HepG2 (cell line): ENCODE measurements at regions not wholly inside any gene's neighbourhood (a gene's known extent, or its start where the extent isn't known, plus 50 kb on each side); places are given as distances from the start of the nearest gene placed in this dataset.

Source experiments
- AGO2 ChIP-seq: fragments of 200-400 bp; formaldehyde crosslinking; optimal IDR thresholded peaks from 2 replicates; pipeline ENCODE3; 2017; ENCODE audit warnings: mild to moderate bottlenecking, low read depth, low read length, moderate library complexity
- ATF1 ChIP-seq: IDR thresholded peaks from 2 replicates; pipeline ENCODE4 v1.6.1; 2016; ENCODE audit warnings: mild to moderate bottlenecking, control low read depth
- CBX2 ChIP-seq, 2 experiments: fragments of 200-600 bp in 1 of 2; sonication (generic); formaldehyde crosslinking in 1 of 2; IDR thresholded peaks; 2 replicates each; pipeline versions ENCODE4 v1.7.0 to v1.8.1; 2018 to 2022; ENCODE audit warnings: low read depth in 2 of 2, low read length in 1 of 2, mild to moderate bottlenecking in 1 of 2, missing genetic modification reagents in 1 of 2
- CC2D1A ChIP-seq: sonication (generic); formaldehyde crosslinking; IDR thresholded peaks from 2 replicates; pipeline ENCODE4 v1.8.1; 2023; ENCODE audit warnings: mild to moderate bottlenecking, missing genetic modification reagents
- ELF3 ChIP-seq: IDR thresholded peaks from 2 replicates; pipeline ENCODE4 v1.6.1; 2016; ENCODE audit warnings: missing genetic modification reagents, missing compliant biosample characterization
- FOXP1 ChIP-seq, 2 experiments: fragments of 450-650 bp in 1 of 2; IDR thresholded peaks; 2 replicates each; pipeline ENCODE4 v1.6.1; 2017 to 2018; ENCODE audit warnings: antibody characterized with exemption in 1 of 2
- GFI1 ChIP-seq: sonication (generic); formaldehyde crosslinking; IDR thresholded peaks from 2 replicates; pipeline ENCODE4 v1.5.0; 2020; ENCODE audit warnings: missing genetic modification reagents, mild to moderate bottlenecking, borderline replicate concordance
- GTF3A ChIP-seq: sonication (generic); formaldehyde crosslinking; conservative IDR thresholded peaks from 2 replicates; pipeline ENCODE4 v1.4.0; 2020; ENCODE audit warnings: mild to moderate bottlenecking, missing genetic modification reagents
- HMG20B ChIP-seq: conservative IDR thresholded peaks from 2 replicates; pipeline ENCODE4 v1.6.1; 2016; ENCODE audit warnings: missing genetic modification reagents, missing compliant biosample characterization
- JARID2 ChIP-seq: sonication (generic); formaldehyde crosslinking; IDR thresholded peaks from 2 replicates; pipeline ENCODE4 v1.8.1; 2023; ENCODE audit warnings: missing genetic modification reagents, inconsistent platforms; ENCODE audit not compliant: insufficient replicate concordance
- JUN ChIP-seq: sonication (generic); formaldehyde crosslinking; IDR thresholded peaks from 2 replicates; pipeline ENCODE4 v1.4.0; 2020; ENCODE audit warnings: mild to moderate bottlenecking, missing genetic modification reagents
- KLF13 ChIP-seq: sonication (generic); formaldehyde crosslinking; IDR thresholded peaks from 2 replicates; pipeline ENCODE4 v1.4.0; 2020; ENCODE audit warnings: mild to moderate bottlenecking, missing genetic modification reagents
- NCOR1 ChIP-seq: fragments of 200-600 bp; sonication (generic); IDR thresholded peaks from 2 replicates; pipeline ENCODE4 v1.7.0; 2017; ENCODE audit warnings: antibody characterized with exemption, low read length, borderline replicate concordance
- PHF5A ChIP-seq: IDR thresholded peaks from one replicate; pipeline ENCODE4 v1.6.1; 2018; ENCODE audit warnings: low read depth, missing genetic modification reagents; ENCODE audit not compliant: unreplicated experiment
- SALL2 ChIP-seq: sonication (generic); formaldehyde crosslinking; IDR thresholded peaks from 2 replicates; pipeline ENCODE4 v1.8.1; 2023; ENCODE audit warnings: mild to moderate bottlenecking, missing genetic modification reagents, inconsistent platforms
- SRSF9 ChIP-seq: fragments of 200-400 bp; formaldehyde crosslinking; IDR thresholded peaks from 2 replicates; pipeline ENCODE4 v1.6.1; 2018; ENCODE audit warnings: borderline replicate concordance, mild to moderate bottlenecking, low read depth, low read length; ENCODE audit not compliant: insufficient read depth, poor library complexity, severe bottlenecking
- TMF1 ChIP-seq: sonication (generic); formaldehyde crosslinking; IDR thresholded peaks from 2 replicates; pipeline ENCODE4 v1.8.1; 2022; ENCODE audit warnings: low read depth, missing genetic modification reagents
- ZNF136 ChIP-seq: sonication (generic); formaldehyde crosslinking; IDR thresholded peaks from 2 replicates; pipeline ENCODE4 v1.8.1; 2022; ENCODE audit warnings: low read depth, mild to moderate bottlenecking, moderate library complexity, missing genetic modification reagents
- ZNF484 ChIP-seq: sonication (generic); formaldehyde crosslinking; IDR thresholded peaks from 2 replicates; pipeline ENCODE4 v1.5.1; 2020; ENCODE audit warnings: mild to moderate bottlenecking, low read depth, missing genetic modification reagents, borderline replicate concordance
- ZNF572 ChIP-seq: sonication (generic); formaldehyde crosslinking; IDR thresholded peaks from 2 replicates; pipeline ENCODE4 v1.5.1; 2020; ENCODE audit warnings: mild to moderate bottlenecking, missing genetic modification reagents
- ZNF709 ChIP-seq: sonication (generic); formaldehyde crosslinking; IDR thresholded peaks from 2 replicates; pipeline ENCODE4 v1.5.0; 2020; ENCODE audit warnings: mild to moderate bottlenecking, missing genetic modification reagents
- ZNF792 ChIP-seq: IDR thresholded peaks from 2 replicates; pipeline ENCODE4 v1.6.1; 2016
- TF ChIP-seq, protein P1 (sequence below): sonication (generic); formaldehyde crosslinking; IDR thresholded peaks from 2 replicates; pipeline ENCODE4 v1.4.0; 2020; ENCODE audit warnings: missing genetic modification reagents
- TF ChIP-seq, protein P2 (sequence below): sonication (generic); formaldehyde crosslinking; IDR thresholded peaks from 2 replicates; pipeline ENCODE4 v1.5.0; 2020; ENCODE audit warnings: missing genetic modification reagents
- TF ChIP-seq, protein P3 (sequence below): sonication (generic); formaldehyde crosslinking; IDR thresholded peaks from 2 replicates; pipeline ENCODE4 v1.4.0; 2020; ENCODE audit warnings: mild to moderate bottlenecking, low read depth, missing genetic modification reagents
- TF ChIP-seq, protein P4 (sequence below): IDR thresholded peaks from 2 replicates; pipeline ENCODE4 v1.6.1; 2016; ENCODE audit warnings: low read depth, control low read depth

DNA sequence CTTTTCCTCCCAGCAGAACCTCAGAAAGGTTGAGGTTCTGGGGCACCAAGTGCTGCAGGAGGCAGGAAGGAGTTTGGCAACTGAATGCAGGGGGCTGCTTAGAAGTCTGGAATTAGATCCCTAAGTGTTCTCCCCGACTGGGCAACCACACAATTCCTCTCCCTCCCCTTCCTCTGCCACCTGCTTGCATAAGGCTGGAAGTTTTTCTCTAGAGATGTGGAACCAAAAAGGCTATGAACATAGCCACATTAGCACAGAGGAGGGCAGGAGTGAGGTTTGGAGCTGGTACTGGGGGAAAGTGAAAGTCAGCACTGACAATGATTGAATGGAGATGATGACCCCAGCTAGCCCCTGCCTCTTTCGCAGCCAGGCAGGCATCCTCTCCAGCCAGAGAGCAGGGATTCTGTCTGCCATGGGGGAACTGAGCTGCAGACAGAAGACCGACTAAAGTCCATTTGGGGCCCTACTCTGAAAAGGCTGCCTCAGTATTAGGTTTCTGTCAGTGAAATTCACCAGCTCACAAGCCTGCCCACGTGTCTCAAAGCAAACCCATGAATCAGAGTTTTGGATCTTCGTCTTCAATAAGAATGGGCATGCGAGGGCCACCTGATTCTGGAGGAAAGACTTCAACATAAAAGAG, 87.9 kb upstream of the ITGA6 start (continued):
- 0 out of 2 replicates have a peak, but pooled peaks have one; percentile 49 for TF ChIP-seq ELF3 (CRISPR knock-in tag)
- TF ChIP-seq, protein P1, sequence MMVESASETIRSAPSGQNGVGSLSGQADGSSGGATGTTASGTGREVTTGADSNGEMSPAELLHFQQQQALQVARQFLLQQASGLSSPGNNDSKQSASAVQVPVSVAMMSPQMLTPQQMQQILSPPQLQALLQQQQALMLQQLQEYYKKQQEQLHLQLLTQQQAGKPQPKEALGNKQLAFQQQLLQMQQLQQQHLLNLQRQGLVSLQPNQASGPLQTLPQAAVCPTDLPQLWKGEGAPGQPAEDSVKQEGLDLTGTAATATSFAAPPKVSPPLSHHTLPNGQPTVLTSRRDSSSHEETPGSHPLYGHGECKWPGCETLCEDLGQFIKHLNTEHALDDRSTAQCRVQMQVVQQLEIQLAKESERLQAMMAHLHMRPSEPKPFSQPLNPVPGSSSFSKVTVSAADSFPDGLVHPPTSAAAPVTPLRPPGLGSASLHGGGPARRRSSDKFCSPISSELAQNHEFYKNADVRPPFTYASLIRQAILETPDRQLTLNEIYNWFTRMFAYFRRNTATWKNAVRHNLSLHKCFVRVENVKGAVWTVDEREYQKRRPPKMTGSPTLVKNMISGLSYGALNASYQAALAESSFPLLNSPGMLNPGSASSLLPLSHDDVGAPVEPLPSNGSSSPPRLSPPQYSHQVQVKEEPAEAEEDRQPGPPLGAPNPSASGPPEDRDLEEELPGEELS = peak; percentile 71
- no peak for TF ChIP-seq TMF1 (CRISPR knock-in tag)
- TF ChIP-seq ATF1 = no peak
- no peak for TF ChIP-seq FOXP1 (IDR thresholded peaks at IDR 0.05)
- TF ChIP-seq FOXP1 (CRISPR knock-in tag; IDR thresholded peaks at IDR 0.05) = no peak
- TF ChIP-seq HMG20B = peak; percentile 34; the same call in 1 of the 2 replicates
- no peak for TF ChIP-seq SRSF9
- no peak; the same call in none of the 2 replicates for TF ChIP-seq JUN (CRISPR knock-in tag)
- TF ChIP-seq, protein P2, sequence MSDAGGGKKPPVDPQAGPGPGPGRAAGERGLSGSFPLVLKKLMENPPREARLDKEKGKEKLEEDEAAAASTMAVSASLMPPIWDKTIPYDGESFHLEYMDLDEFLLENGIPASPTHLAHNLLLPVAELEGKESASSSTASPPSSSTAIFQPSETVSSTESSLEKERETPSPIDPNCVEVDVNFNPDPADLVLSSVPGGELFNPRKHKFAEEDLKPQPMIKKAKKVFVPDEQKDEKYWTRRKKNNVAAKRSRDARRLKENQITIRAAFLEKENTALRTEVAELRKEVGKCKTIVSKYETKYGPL (CRISPR knock-in tag) = 0 out of 2 replicates have a peak, but pooled peaks have one; percentile 28
- 0 out of 2 replicates have a peak, but pooled peaks have one; percentile 21 for TF ChIP-seq ZNF792
- TF ChIP-seq AGO2 = no peak
- TF ChIP-seq SALL2 (CRISPR knock-in tag) = 0 out of 2 replicates have a peak, but pooled peaks have one; percentile 52
- no peak; the same call in 1 of the 2 replicates for TF ChIP-seq CBX2 (IDR thresholded peaks at IDR 0.05; ENCODE audit: low read depth, low read length)
- TF ChIP-seq CBX2 (CRISPR knock-in tag; IDR thresholded peaks at IDR 0.05; ENCODE audit: low read depth) = peak; percentile 87; the same call in 1 of the 2 replicates
- TF ChIP-seq, protein P3, sequence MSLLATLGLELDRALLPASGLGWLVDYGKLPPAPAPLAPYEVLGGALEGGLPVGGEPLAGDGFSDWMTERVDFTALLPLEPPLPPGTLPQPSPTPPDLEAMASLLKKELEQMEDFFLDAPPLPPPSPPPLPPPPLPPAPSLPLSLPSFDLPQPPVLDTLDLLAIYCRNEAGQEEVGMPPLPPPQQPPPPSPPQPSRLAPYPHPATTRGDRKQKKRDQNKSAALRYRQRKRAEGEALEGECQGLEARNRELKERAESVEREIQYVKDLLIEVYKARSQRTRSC = no peak; the same call in 1 of the 2 replicates
- no peak for TF ChIP-seq KLF13 (CRISPR knock-in tag)
- TF ChIP-seq GFI1 (CRISPR knock-in tag) = no peak
- TF ChIP-seq, protein P4, sequence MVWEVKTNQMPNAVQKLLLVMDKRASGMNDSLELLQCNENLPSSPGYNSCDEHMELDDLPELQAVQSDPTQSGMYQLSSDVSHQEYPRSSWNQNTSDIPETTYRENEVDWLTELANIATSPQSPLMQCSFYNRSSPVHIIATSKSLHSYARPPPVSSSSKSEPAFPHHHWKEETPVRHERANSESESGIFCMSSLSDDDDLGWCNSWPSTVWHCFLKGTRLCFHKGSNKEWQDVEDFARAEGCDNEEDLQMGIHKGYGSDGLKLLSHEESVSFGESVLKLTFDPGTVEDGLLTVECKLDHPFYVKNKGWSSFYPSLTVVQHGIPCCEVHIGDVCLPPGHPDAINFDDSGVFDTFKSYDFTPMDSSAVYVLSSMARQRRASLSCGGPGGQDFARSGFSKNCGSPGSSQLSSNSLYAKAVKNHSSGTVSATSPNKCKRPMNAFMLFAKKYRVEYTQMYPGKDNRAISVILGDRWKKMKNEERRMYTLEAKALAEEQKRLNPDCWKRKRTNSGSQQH = peak; percentile 91; the same call in 1 of the 2 replicates
- TF ChIP-seq NCOR1 = peak; percentile 88; the same call in 1 of the 2 replicates
- no peak for TF ChIP-seq ZNF572
- no peak for TF ChIP-seq PHF5A (CRISPR knock-in tag)
- no peak for TF ChIP-seq ZNF709 (CRISPR knock-in tag)
- no peak for TF ChIP-seq ZNF484 (CRISPR knock-in tag)
- no peak for TF ChIP-seq JARID2 (CRISPR knock-in tag)
- no peak for TF ChIP-seq ZNF136
- TF ChIP-seq CC2D1A (CRISPR knock-in tag) = 0 out of 2 replicates have a peak, but pooled peaks have one; percentile 66
- no peak for TF ChIP-seq GTF3A (CRISPR knock-in tag)
